WTC11 (cell line): ENCODE measurements at regions not wholly inside any gene's neighbourhood (a gene's known extent, or its start where the extent isn't known, plus 50 kb on each side); places are given as distances from the start of the nearest gene placed in this dataset.

Source experiments
- ATAC-seq: fragments of 200-7000 bp; cut with Tn5 transposase; 2 replicates; pipeline ENCODE4 v1.10.0; 2021; ENCODE audit warnings: mild to moderate bottlenecking, moderate library complexity
- CTCF ChIA-PET: fragments of 300-600 bp; sonication (Branson Sonifier 250); formaldehyde crosslinking; loops from one replicate; lab custom pipeline; 2021; ENCODE audit warnings: antibody characterized with exemption; lab: Charles Lee
- POLR2A ChIA-PET: fragments of 350-600 bp; sonication (Branson Sonifier 250); formaldehyde crosslinking; loops from one replicate; lab custom pipeline; 2021; ENCODE audit warnings: antibody characterized with exemption; lab: Charles Lee
- DNase-seq: peaks from one replicate; pipeline ENCODE4 v3.0.0; 2021; ENCODE audit warnings: low spot score
- H3K27ac Mint-ChIP-seq: 2 replicates; pipeline ENCODE4 v1.8.0; 2021; ENCODE audit warnings: mixed read lengths
- H3K27me3 Mint-ChIP-seq: 2 replicates; pipeline ENCODE4 v1.8.0; 2021; ENCODE audit warnings: low read depth, mild to moderate bottlenecking, moderate library complexity, mixed read lengths
- H3K36me3 Mint-ChIP-seq: 2 replicates; pipeline ENCODE4 v1.8.0; 2021; ENCODE audit warnings: mixed read lengths
- H3K4me1 Mint-ChIP-seq: 2 replicates; pipeline ENCODE4 v1.8.0; 2022; ENCODE audit warnings: mixed read lengths
- H3K4me3 Mint-ChIP-seq: 2 replicates; pipeline ENCODE4 v1.8.0; 2021; ENCODE audit warnings: mild to moderate bottlenecking, moderate library complexity, mixed read lengths
- H3K9me3 Mint-ChIP-seq: 2 replicates; pipeline ENCODE4 v1.8.0; 2021; ENCODE audit warnings: mixed read lengths
- ATF1 ChIP-seq: sonication (generic); formaldehyde crosslinking; IDR thresholded peaks from 2 replicates; pipeline ENCODE4 v1.8.1; 2023; ENCODE audit warnings: mild to moderate bottlenecking, moderate library complexity, missing genetic modification reagents
- CBFB ChIP-seq: sonication (generic); formaldehyde crosslinking; IDR thresholded peaks from 2 replicates; pipeline ENCODE4 v1.8.1; 2022; ENCODE audit warnings: mild to moderate bottlenecking, low read depth, missing genetic modification reagents
- E2F4 ChIP-seq: sonication (generic); formaldehyde crosslinking; IDR thresholded peaks from 2 replicates; pipeline ENCODE4 v1.8.1; 2022; ENCODE audit warnings: low read depth, mild to moderate bottlenecking, moderate library complexity, missing genetic modification reagents, borderline replicate concordance
- ERG ChIP-seq: fragments of 250-450 bp; sonication (Bioruptor Pico); IDR thresholded peaks from 2 replicates; pipeline ENCODE4 v1.8.0; 2021; ENCODE audit warnings: mild to moderate bottlenecking
- ESRRA ChIP-seq: sonication (generic); formaldehyde crosslinking; IDR thresholded peaks from 2 replicates; pipeline ENCODE4 v1.8.1; 2022; ENCODE audit warnings: mild to moderate bottlenecking, missing genetic modification reagents, borderline replicate concordance
- FOXK1 ChIP-seq: sonication (generic); formaldehyde crosslinking; IDR thresholded peaks from 2 replicates; pipeline ENCODE4 v1.8.0; 2022; ENCODE audit warnings: mild to moderate bottlenecking, moderate library complexity, missing genetic modification reagents
- FOXP4 ChIP-seq: sonication (generic); formaldehyde crosslinking; IDR thresholded peaks from 2 replicates; pipeline ENCODE4 v1.8.0; 2022; ENCODE audit warnings: mild to moderate bottlenecking, missing genetic modification reagents
- GTF2I ChIP-seq: fragments of 250-450 bp; sonication (Bioruptor Pico); conservative IDR thresholded peaks from 2 replicates; pipeline ENCODE4 v1.4.0; 2021; ENCODE audit warnings: mild to moderate bottlenecking
- JUN ChIP-seq: sonication (generic); formaldehyde crosslinking; IDR thresholded peaks from 2 replicates; pipeline ENCODE4 v1.8.0; 2023; ENCODE audit warnings: mild to moderate bottlenecking, missing genetic modification reagents
- MAX ChIP-seq: sonication (generic); formaldehyde crosslinking; IDR thresholded peaks from 2 replicates; pipeline ENCODE4 v1.8.0; 2022; ENCODE audit warnings: mild to moderate bottlenecking, missing genetic modification reagents
- OVOL2 ChIP-seq: fragments of 250-450 bp; sonication (Bioruptor Pico); IDR thresholded peaks from 2 replicates; pipeline ENCODE4 v1.9.0; 2021; ENCODE audit warnings: mild to moderate bottlenecking, borderline replicate concordance
- PRDM15 ChIP-seq: sonication (generic); formaldehyde crosslinking; IDR thresholded peaks from 2 replicates; pipeline ENCODE4 v1.8.0; 2022; ENCODE audit warnings: missing genetic modification reagents
- SOX15 ChIP-seq: fragments of 250-450 bp; sonication (Bioruptor Pico); IDR thresholded peaks from 2 replicates; pipeline ENCODE4 v1.9.0; 2021; ENCODE audit warnings: mild to moderate bottlenecking
- STAT6 ChIP-seq: sonication (generic); formaldehyde crosslinking; conservative IDR thresholded peaks from 2 replicates; pipeline ENCODE4 v1.8.1; 2023; ENCODE audit warnings: mild to moderate bottlenecking, low read depth, missing genetic modification reagents, moderate library complexity
- TP53 ChIP-seq: sonication (generic); formaldehyde crosslinking; IDR thresholded peaks from 2 replicates; pipeline ENCODE4 v1.8.1; 2023; ENCODE audit warnings: mild to moderate bottlenecking, missing genetic modification reagents
- ZNF121 ChIP-seq: sonication (generic); formaldehyde crosslinking; IDR thresholded peaks from 2 replicates; pipeline ENCODE4 v1.8.0; 2023; ENCODE audit warnings: missing genetic modification reagents
- ZNF281 ChIP-seq: sonication (generic); formaldehyde crosslinking; IDR thresholded peaks from 2 replicates; pipeline ENCODE4 v1.8.0; 2023; ENCODE audit warnings: mild to moderate bottlenecking, missing genetic modification reagents
- ZNF317 ChIP-seq: sonication (generic); formaldehyde crosslinking; IDR thresholded peaks from 2 replicates; pipeline ENCODE4 v1.8.1; 2023; ENCODE audit warnings: low read depth, mild to moderate bottlenecking, moderate library complexity, missing genetic modification reagents, borderline replicate concordance
- ZSCAN18 ChIP-seq: fragments of 250-450 bp; sonication (Bioruptor Pico); IDR thresholded peaks from 2 replicates; pipeline ENCODE4 v2.1.2; 2022; ENCODE audit warnings: mild to moderate bottlenecking, moderate library complexity

GRCh38 chr12:84247931-84248330, 664.7 kb downstream of the SLC6A15 start (continued):
- no peak for TF ChIP-seq MAX (CRISPR knock-in tag)

- DNase-seq (no peak), ATAC-seq (no peak)
- Mint-ChIP-seq H3K27me3 (no peaks in the 10 kb centered on the region), H3K4me1 (no peaks in the 10 kb centered on the region; the same call in 1 of the 2 replicates), H3K27ac (no peak overlapping the region), H3K36me3 (no peaks in the 10 kb centered on the region), H3K4me3 (no peak overlapping the region), H3K9me3 (peaks cover 12% of the 10 kb centered on the region)
- POLR2A ChIA-PET = no interaction called here
- CTCF ChIA-PET = interaction anchor here (0.6 kb wide), 1 partner anchor 71 kb away, joined by 3 read pairs; no protein-coding TSS in a partner anchor
- TF ChIP-seq ZNF281 (CRISPR knock-in tag) (no peak), GTF2I (CRISPR knock-in tag) (no peak), ERG (CRISPR knock-in tag) (no peak), FOXK1 (CRISPR knock-in tag) (no peak), OVOL2 (CRISPR knock-in tag) (no peak), STAT6 (CRISPR knock-in tag) (no peak), CBFB (CRISPR knock-in tag) (no peak), ZNF317 (CRISPR knock-in tag) (no peak), JUN (CRISPR knock-in tag) (no peak), TP53 (CRISPR knock-in tag) (no peak), ESRRA (CRISPR knock-in tag) (no peak), ZSCAN18 (CRISPR knock-in tag) (no peak), E2F4 (CRISPR knock-in tag) (no peak), ZNF121 (CRISPR knock-in tag) (no peak), FOXP4 (no peak), PRDM15 (no peak), ATF1 (CRISPR knock-in tag) (no peak), SOX15 (CRISPR knock-in tag) (no peak)
Observed at GRCh38 chr12:84243686-84244085, 668.9 kb downstream of the SLC6A15 start.
